ENCODE measurements at regions not wholly inside any gene's neighbourhood (a gene's known extent, or its start where the extent isn't known, plus 50 kb on each side); places are given as distances from the start of the nearest gene placed in this dataset.
"Not testable (repeated sequence)": the region's sequence is repeated elsewhere in the genome, so short reads cannot be mapped to it uniquely, and the experiment has no call there.

GRCh38 chr3:177337541-177338331 lies 140.5 kb upstream of the TBL1XR1 start:
- peak in 1 of 3 donors; percentile 49 for DNase-seq

DNA sequence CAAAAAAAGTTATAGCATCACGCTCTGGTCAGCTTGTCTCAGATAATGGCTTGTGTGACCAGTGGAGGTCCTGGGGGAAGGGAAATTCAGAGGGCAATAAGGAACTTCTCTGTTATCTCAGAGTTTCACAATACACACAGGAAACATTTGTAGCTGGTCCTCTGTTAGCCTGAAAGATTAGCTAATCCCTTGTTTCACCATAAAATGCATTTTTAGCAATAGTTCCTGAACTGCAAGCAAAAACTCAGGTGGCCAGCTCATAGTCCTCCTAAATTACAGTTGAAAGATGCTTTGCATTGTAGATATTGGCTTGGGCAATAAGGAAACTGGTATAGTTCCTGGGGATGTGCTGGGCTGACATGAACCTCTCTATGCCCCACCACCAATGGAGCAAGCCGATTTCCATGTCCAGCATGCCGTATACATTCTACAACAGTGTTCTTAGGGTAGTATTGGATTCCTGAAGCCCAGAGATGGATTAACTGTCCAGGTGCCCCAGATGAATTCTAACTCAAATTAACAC lies 141.5 kb upstream of the TBL1XR1 start:
- no peak for DNase-seq

- DNase-seq: not testable (repeated sequence)
Observed at GRCh38 chr3:177339220-177339703, 142.0 kb upstream of the TBL1XR1 start.

GRCh38 chr3:177340243-177340830 lies 143.1 kb upstream of the TBL1XR1 start:
- DNase-seq: peak in 1 of 3 donors; percentile 63

- DNase-seq: peak in 1 of 3 donors; percentile 66
Observed at GRCh38 chr3:177341736-177342419, 144.6 kb upstream of the TBL1XR1 start.

- no peak for DNase-seq
Observed at GRCh38 chr3:177343122-177343625, 145.9 kb upstream of the TBL1XR1 start.

GRCh38 chr3:177345049-177345972 lies 148.0 kb upstream of the TBL1XR1 start:
- peak; percentile 85 to 94 (median 91) for DNase-seq

DNA sequence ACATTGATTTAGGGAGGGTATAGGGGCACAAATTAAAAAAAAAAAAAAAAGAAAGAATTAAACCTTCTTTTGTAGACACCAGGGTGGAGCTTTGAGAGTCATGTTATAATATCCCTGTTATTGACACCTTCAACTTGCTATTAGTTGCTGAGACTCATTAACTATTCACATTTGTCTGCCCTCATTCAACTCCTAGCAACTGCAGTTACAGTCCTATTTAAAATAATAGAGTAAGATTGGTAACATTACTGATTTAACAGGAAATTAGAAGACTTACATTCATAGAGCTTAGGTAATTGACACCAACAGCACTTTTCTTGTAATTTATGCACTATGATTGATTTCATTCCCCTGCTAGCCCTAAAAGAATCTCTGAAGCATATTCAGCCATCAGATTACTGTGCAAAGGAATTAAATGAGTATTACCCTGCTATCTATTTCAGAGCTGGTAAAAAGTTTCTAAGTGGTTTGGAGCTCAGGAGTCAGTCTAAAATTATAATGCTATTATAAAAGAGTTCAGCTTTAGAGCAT lies 148.8 kb upstream of the TBL1XR1 start:
- DNase-seq: no peak

GRCh38 chr3:177346878-177347277 lies 149.6 kb upstream of the TBL1XR1 start:
- no peak for DNase-seq

GRCh38 chr3:177347611-177348010 lies 150.3 kb upstream of the TBL1XR1 start:
- no peak for DNase-seq

- no peak for DNase-seq
Observed at GRCh38 chr3:177348974-177349373, 151.7 kb upstream of the TBL1XR1 start.

GRCh38 chr3:177349384-177349783 lies 152.1 kb upstream of the TBL1XR1 start:
- DNase-seq: no peak

GRCh38 chr3:177350121-177350520 lies 152.8 kb upstream of the TBL1XR1 start:
- no peak for DNase-seq

- no peak for DNase-seq
Observed at GRCh38 chr3:177351206-177351605, 153.9 kb upstream of the TBL1XR1 start.

GRCh38 chr3:177351757-177352158 lies 154.5 kb upstream of the TBL1XR1 start:
- no peak for DNase-seq

DNA sequence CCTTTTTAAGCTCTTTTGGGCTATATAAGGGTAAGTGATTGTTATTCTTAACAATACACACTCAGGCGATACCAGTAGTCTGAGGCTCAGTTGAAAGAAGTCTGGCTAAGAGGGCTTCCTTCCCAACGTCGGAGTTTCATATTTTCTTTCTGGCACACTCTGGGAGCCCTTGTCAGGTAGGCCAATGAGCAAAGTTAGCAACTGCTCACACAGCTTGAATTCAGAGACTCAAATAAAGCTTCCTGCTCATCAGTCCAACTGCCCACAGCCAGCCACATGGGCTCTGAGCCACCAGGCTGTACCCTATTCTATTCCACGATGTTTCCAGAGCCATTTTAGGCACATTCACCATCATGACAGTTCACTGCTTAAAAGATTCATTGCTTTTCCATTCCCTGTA lies 155.1 kb upstream of the TBL1XR1 start:
- DNase-seq: no peak

DNA sequence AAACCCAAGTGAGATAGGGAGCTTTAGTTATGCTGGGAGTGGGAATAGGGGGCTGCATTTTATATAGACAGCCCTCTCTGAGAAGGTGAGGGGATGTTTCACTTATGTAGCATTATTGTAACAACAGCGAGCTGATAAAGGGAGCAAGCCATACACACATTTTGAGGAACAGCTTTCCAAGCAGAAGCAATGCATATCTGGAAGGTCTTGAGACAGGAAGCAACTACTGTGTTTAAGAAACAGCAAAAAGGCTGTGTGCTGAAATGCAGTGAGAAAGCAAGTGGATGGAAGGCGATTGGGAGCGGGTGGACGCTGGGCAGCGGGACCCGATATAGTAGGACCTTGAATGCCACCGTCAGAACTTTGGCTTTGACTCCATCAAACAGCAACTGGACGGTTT lies 155.9 kb upstream of the TBL1XR1 start:
- DNase-seq: no peak

GRCh38 chr3:177353879-177354278 lies 156.6 kb upstream of the TBL1XR1 start:
- DNase-seq: not testable (repeated sequence)

GRCh38 chr3:177354466-177354865 lies 157.2 kb upstream of the TBL1XR1 start:
- no peak for DNase-seq

DNA sequence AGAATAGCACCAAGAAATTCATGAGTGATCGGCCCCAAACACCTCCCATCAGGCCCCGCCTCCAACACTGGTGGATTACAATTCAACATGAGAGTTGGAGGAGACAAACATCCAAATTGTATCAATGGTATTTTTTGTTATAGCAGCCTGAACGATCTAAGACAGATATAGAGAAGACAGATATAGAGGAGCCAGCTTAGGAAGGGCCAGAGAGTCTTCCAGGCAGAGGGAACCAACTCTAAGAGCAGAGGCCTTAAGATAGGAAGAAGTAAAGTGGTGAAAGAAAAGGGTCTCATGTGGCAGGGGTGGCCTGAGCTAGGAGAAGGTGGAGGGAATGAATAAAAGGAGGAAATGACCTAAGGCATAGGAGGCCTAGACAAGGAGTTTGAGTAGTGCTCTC lies 158.8 kb upstream of the TBL1XR1 start:
- DNase-seq: no peak

GRCh38 chr3:177356952-177357351 lies 159.7 kb upstream of the TBL1XR1 start:
- DNase-seq: no peak
